MM.1S (cell line): ENCODE measurements at regions not wholly inside any gene's neighbourhood (a gene's known extent, or its start where the extent isn't known, plus 50 kb on each side); places are given as distances from the start of the nearest gene placed in this dataset.

Experiments used
- DNase-seq: peaks from one replicate; pipeline ENCODE4 v3.0.0-alpha.2; 2015
- H2AFZ ChIP-seq: fragments of 300-600 bp; sonication (generic); 2 replicates; pipeline ENCODE4 v1.6.0; 2016; ENCODE audit warnings: antibody characterized with exemption, low read length
- H3F3A ChIP-seq: fragments of 300-600 bp; sonication (generic); 2 replicates; pipeline ENCODE4 v1.6.1; 2016; ENCODE audit warnings: mild to moderate bottlenecking, antibody characterized with exemption, low read length, moderate library complexity, mixed read lengths; ENCODE audit not compliant: insufficient read depth
- H3K27ac ChIP-seq: fragments of 300-600 bp; sonication (generic); 2 replicates; pipeline ENCODE4 v1.5.1; 2016; ENCODE audit warnings: mild to moderate bottlenecking, low read length
- H3K27me3 ChIP-seq: fragments of 300-600 bp; sonication (generic); replicated peaks from 2 replicates; pipeline ENCODE4 v1.6.0; 2016; ENCODE audit warnings: low read length; ENCODE audit not compliant: insufficient read depth
- H3K36me3 ChIP-seq: fragments of 300-600 bp; sonication (generic); replicated peaks from 2 replicates; pipeline ENCODE4 v1.6.1; 2016; ENCODE audit warnings: mild to moderate bottlenecking, low read length, mixed read lengths; ENCODE audit not compliant: insufficient read depth
- H3K4me1 ChIP-seq: fragments of 300-600 bp; sonication (generic); 2 replicates; pipeline ENCODE4 v1.6.1; 2016; ENCODE audit warnings: low read length, mixed read lengths
- H3K4me2 ChIP-seq: fragments of 300-600 bp; sonication (generic); 2 replicates; pipeline ENCODE4 v1.6.0; 2016; ENCODE audit warnings: low read depth, low read length
- H3K4me3 ChIP-seq: fragments of 300-600 bp; sonication (generic); 2 replicates; pipeline ENCODE4 v1.5.1; 2016; ENCODE audit warnings: low read length, mixed read lengths
- H3K79me2 ChIP-seq: fragments of 300-600 bp; sonication (generic); 2 replicates; pipeline ENCODE4 v1.6.1; 2016; ENCODE audit warnings: mixed run types, low read length, mixed read lengths
- H3K9ac ChIP-seq: fragments of 300-600 bp; sonication (generic); 2 replicates; pipeline ENCODE4 v1.6.1; 2016; ENCODE audit warnings: low read length, mixed read lengths
- H3K9me2 ChIP-seq: fragments of 300-600 bp; sonication (generic); replicated peaks from 2 replicates; pipeline ENCODE4 v1.6.1; 2016; ENCODE audit warnings: mild to moderate bottlenecking, low read length, mixed read lengths; ENCODE audit not compliant: insufficient read depth
- H3K9me3 ChIP-seq: fragments of 300-600 bp; sonication (generic); replicated peaks from 2 replicates; pipeline ENCODE4 v1.6.1; 2016; ENCODE audit warnings: mild to moderate bottlenecking, low read length, mixed read lengths; ENCODE audit not compliant: insufficient read depth
- H4K20me1 ChIP-seq: fragments of 300-600 bp; sonication (generic); 2 replicates; pipeline ENCODE4 v1.6.1; 2016; ENCODE audit warnings: mild to moderate bottlenecking, low read length, moderate library complexity, mixed read lengths; ENCODE audit not compliant: insufficient read depth
- EZH2 ChIP-seq: fragments of 300-600 bp; sonication (generic); optimal IDR thresholded peaks from 2 replicates; pipeline ENCODE3; 2017; ENCODE audit warnings: low read depth, mild to moderate bottlenecking, antibody characterized with exemption, low read length, mixed read lengths
- EZH2phosphoT487 ChIP-seq: fragments of 300-600 bp; sonication (generic); IDR thresholded peaks from 2 replicates; pipeline ENCODE4 v1.6.1; 2018; ENCODE audit warnings: antibody characterized with exemption, low read length
- TF ChIP-seq, protein P1 (sequence below): fragments of 300-600 bp; sonication (generic); IDR thresholded peaks from 2 replicates; pipeline ENCODE4 v1.5.1; 2016; ENCODE audit warnings: antibody characterized with exemption, low read length, mixed read lengths

DNA sequence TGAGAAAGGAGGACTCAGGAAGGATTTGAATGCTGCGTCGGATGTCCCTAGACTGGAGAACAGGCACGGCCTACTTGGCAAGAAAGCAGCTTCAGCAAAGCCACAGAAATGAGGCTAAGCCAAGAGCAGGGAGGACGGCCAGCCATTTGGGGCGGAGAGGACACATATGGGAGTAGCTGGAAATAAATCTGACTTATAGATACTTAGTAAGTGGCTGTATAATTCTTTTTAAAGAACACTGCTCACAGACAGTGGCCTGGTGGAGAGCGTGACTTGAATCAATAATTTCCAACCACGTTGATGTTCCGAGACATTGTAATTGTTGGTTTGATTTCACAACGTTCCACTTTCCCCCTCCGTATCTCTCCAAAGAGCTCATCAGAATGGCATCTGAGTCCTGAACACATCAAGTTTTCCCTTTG, 67.7 kb upstream of the JCAD start:
- Histone ChIP-seq H3K4me1 (no peaks in the 10 kb centered on the region), H3K4me2 (no peak overlapping the region), H3K9ac (no peak overlapping the region)

DNA sequence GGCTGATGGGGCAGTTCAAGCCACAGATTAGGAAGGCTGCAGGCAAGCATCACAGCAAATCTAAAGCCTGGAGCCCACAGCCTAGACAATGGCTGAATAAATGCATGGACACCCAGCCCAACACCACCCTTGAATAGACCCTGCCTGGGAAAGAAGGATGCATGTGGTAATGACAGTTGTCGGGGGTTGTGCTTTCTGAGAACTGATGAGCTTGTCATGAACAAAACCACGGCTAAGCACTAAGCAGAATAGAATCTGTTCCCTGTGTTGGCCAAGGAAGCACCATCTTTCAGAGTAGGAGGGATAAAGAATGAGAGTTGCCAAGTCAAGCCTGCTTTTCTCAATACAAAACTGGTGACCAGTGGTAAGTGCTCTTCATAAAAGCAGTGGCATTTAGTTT, 66.1 kb upstream of the JCAD start:
- no peaks in the 10 kb centered on the region for H4K20me1 ChIP-seq
- no peak for DNase-seq
- TF ChIP-seq, protein P1, sequence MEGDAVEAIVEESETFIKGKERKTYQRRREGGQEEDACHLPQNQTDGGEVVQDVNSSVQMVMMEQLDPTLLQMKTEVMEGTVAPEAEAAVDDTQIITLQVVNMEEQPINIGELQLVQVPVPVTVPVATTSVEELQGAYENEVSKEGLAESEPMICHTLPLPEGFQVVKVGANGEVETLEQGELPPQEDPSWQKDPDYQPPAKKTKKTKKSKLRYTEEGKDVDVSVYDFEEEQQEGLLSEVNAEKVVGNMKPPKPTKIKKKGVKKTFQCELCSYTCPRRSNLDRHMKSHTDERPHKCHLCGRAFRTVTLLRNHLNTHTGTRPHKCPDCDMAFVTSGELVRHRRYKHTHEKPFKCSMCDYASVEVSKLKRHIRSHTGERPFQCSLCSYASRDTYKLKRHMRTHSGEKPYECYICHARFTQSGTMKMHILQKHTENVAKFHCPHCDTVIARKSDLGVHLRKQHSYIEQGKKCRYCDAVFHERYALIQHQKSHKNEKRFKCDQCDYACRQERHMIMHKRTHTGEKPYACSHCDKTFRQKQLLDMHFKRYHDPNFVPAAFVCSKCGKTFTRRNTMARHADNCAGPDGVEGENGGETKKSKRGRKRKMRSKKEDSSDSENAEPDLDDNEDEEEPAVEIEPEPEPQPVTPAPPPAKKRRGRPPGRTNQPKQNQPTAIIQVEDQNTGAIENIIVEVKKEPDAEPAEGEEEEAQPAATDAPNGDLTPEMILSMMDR: no peak
- TF ChIP-seq EZH2 (no peak), EZH2phosphoT487 (no peak)
- no peak overlapping the region for H3K4me2 ChIP-seq
- H3K4me3 ChIP-seq: no peak overlapping the region
- no peak overlapping the region for H2AFZ ChIP-seq
- no peak overlapping the region for H3K9ac ChIP-seq
- no peaks in the 10 kb centered on the region for H3K9me3 ChIP-seq
- no peaks in the 10 kb centered on the region for H3K9me2 ChIP-seq
- no peaks in the 10 kb centered on the region for H3K4me1 ChIP-seq
- no peaks in the 10 kb centered on the region for H3K79me2 ChIP-seq
- no peaks in the 10 kb centered on the region for H3K36me3 ChIP-seq
- H3F3A ChIP-seq: no peaks in the 10 kb centered on the region
- no peaks in the 10 kb centered on the region for H3K27me3 ChIP-seq
- no peak overlapping the region for H3K27ac ChIP-seq

More for the DNA sequence above, 67.7 kb upstream of the JCAD start:
- no peaks in the 10 kb centered on the region for H3K79me2 ChIP-seq
- H3K36me3 ChIP-seq: no peaks in the 10 kb centered on the region
- H3K9me2 ChIP-seq: no peaks in the 10 kb centered on the region
- no peak overlapping the region for H2AFZ ChIP-seq
- no peaks in the 10 kb centered on the region for H3K27me3 ChIP-seq
- no peak overlapping the region for H3K27ac ChIP-seq
- no peak for DNase-seq
- no peak overlapping the region for H3K4me3 ChIP-seq
- H3K9me3 ChIP-seq: no peaks in the 10 kb centered on the region
- no peaks in the 10 kb centered on the region for H4K20me1 ChIP-seq
- TF ChIP-seq EZH2 (no peak), EZH2phosphoT487 (no peak)
- TF ChIP-seq, protein P1: no peak
- no peaks in the 10 kb centered on the region for H3F3A ChIP-seq

DNA sequence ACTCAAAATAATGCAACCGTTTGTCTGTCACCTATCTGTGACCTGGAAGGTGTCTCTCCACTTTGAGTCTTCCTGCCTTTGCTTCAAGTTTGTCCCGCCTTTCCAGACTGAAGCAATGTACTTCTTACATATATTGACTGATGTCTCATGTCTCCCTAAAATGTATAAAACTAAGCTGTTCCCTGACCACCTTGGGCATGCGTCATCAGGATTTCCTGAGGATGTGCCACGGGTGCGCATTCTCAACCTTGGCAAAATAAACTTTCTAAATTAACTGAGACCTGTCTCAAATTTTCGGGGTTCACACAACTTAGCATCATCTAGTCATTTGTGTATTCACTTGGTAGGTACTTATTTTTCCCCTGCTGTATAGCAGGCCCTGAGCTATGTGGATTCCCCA, 65.3 kb upstream of the JCAD start:
- H3K9ac ChIP-seq: no peak overlapping the region

More for the DNA sequence above, 65.3 kb upstream of the JCAD start:
- Histone ChIP-seq H3K27me3 (no peaks in the 10 kb centered on the region), H3K4me2 (no peak overlapping the region), H3F3A (no peaks in the 10 kb centered on the region), H4K20me1 (no peaks in the 10 kb centered on the region), H2AFZ (no peak overlapping the region), H3K4me3 (no peak overlapping the region), H3K9me2 (no peaks in the 10 kb centered on the region), H3K36me3 (no peaks in the 10 kb centered on the region), H3K27ac (no peak overlapping the region), H3K9me3 (no peaks in the 10 kb centered on the region), H3K79me2 (no peaks in the 10 kb centered on the region), H3K4me1 (no peaks in the 10 kb centered on the region)
- no peak for DNase-seq
- TF ChIP-seq EZH2 (no peak), EZH2phosphoT487 (no peak)
- TF ChIP-seq, protein P1: no peak
